GM12872 (cell line): ENCODE measurements at regions not wholly inside any gene's neighbourhood (a gene's known extent, or its start where the extent isn't known, plus 50 kb on each side); places are given as distances from the start of the nearest gene placed in this dataset.

ENCODE experiments used
- CTCF ChIP-seq: IDR thresholded peaks from 3 replicates; pipeline ENCODE4 v1.5.1; 2011; ENCODE audit warnings: low read depth, mild to moderate bottlenecking, low read length, moderate library complexity; ENCODE audit not compliant: insufficient read depth

- TF ChIP-seq CTCF = no peak
These were observed 59.4 kb upstream of the FTH1 start for GRCh38 chr11:62026739-62027370.

GRCh38 chr11:62025487-62026105, 58.2 kb upstream of the FTH1 start:
- TF ChIP-seq CTCF = no peak

- TF ChIP-seq CTCF = no peak
These were observed 57.6 kb upstream of the FTH1 start for GRCh38 chr11:62024936-62025486.

- TF ChIP-seq CTCF = no peak
These were observed 54.8 kb upstream of the FTH1 start for GRCh38 chr11:62022211-62022610.

GRCh38 chr11:62020661-62021060, 53.2 kb upstream of the FTH1 start:
- TF ChIP-seq CTCF = no peak

GRCh38 chr11:62018981-62019664, 51.7 kb upstream of the FTH1 start:
- no peak for TF ChIP-seq CTCF

- TF ChIP-seq CTCF = no peak
These were observed 50.6 kb upstream of the FTH1 start for GRCh38 chr11:62017878-62018655.
